Fibroblast of lung (primary cell): ENCODE measurements at regions not wholly inside any gene's neighbourhood (a gene's known extent, or its start where the extent isn't known, plus 50 kb on each side); places are given as distances from the start of the nearest gene placed in this dataset.

Source experiments
- DNase-seq, 2 donors: peaks; one replicate each; pipeline versions ENCODE4 v3.0.0 to v3.0.0-alpha.2; 2010; ENCODE audit warnings: low read depth in 2 of 2
- H2AFZ ChIP-seq: 2 replicates; pipeline ENCODE4 v1.5.1; 2012; ENCODE audit warnings: low read length, control low read depth, inconsistent platforms
- H3K27ac ChIP-seq: 2 replicates; pipeline ENCODE4 v1.5.1; 2011; ENCODE audit warnings: low read length, control low read depth; ENCODE audit not compliant: insufficient read depth
- H3K27me3 ChIP-seq: 2 replicates; pipeline ENCODE4 v1.5.1; 2011; ENCODE audit warnings: mild to moderate bottlenecking, low read length; ENCODE audit not compliant: control insufficient read depth, insufficient read depth
- H3K36me3 ChIP-seq: 2 replicates; pipeline ENCODE4 v1.5.1; 2011; ENCODE audit warnings: low read length; ENCODE audit not compliant: control insufficient read depth, insufficient read depth
- H3K4me1 ChIP-seq: 2 replicates; pipeline ENCODE4 v1.5.1; 2011; ENCODE audit warnings: low read length; ENCODE audit not compliant: control insufficient read depth, insufficient read depth; ENCODE audit errors: extremely low read depth
- H3K4me2 ChIP-seq: 2 replicates; pipeline ENCODE4 v1.5.1; 2011; ENCODE audit warnings: low read length, control low read depth; ENCODE audit not compliant: insufficient read depth; ENCODE audit errors: extremely low read depth
- H3K4me3 ChIP-seq, 4 experiments: fragments of 200-600 bp in 1 of 4; sonication (generic) in 1 of 4; replicated peaks in 1 of 4; 2 replicates each; pipeline ENCODE4 v1.5.1; 2011 to 2016; ENCODE audit warnings: low read length in 4 of 4, low read depth in 3 of 4, mild to moderate bottlenecking in 3 of 4, control low read depth in 2 of 4, inconsistent platforms in 1 of 4, mixed read lengths in 1 of 4; ENCODE audit not compliant: insufficient read depth in 1 of 4; ENCODE audit errors: control extremely low read depth in 1 of 4
- H3K79me2 ChIP-seq: 2 replicates; pipeline ENCODE4 v1.5.1; 2012; ENCODE audit warnings: mild to moderate bottlenecking, low read length, inconsistent platforms; ENCODE audit not compliant: control insufficient read depth, insufficient read depth
- H3K9ac ChIP-seq: 2 replicates; pipeline ENCODE4 v1.5.1; 2011; ENCODE audit warnings: mild to moderate bottlenecking, low read length, control low read depth; ENCODE audit not compliant: insufficient read depth
- H3K9me3 ChIP-seq: 2 replicates; pipeline ENCODE4 v1.5.1; 2012; ENCODE audit warnings: low read depth, low read length; ENCODE audit not compliant: control insufficient read depth, insufficient read depth
- H4K20me1 ChIP-seq: 2 replicates; pipeline ENCODE4 v1.5.1; 2011; ENCODE audit warnings: low read length; ENCODE audit not compliant: control insufficient read depth, insufficient read depth; ENCODE audit errors: extremely low read depth
- EZH2 ChIP-seq: IDR thresholded peaks from 2 replicates; pipeline ENCODE4 v1.5.1; 2012; ENCODE audit warnings: low read length, control low read depth, mild to moderate bottlenecking; ENCODE audit errors: missing control alignments
- TF ChIP-seq, protein P1 (sequence below), 2 donors: IDR thresholded peaks in 1 of 2; conservative IDR thresholded peaks in 1 of 2; 1 replicate in 1 of 2; 2 replicates in 1 of 2; pipeline ENCODE4 v1.5.1; 2011 to 2012; ENCODE audit warnings: low read length in 2 of 2, control low read depth in 1 of 2, inconsistent platforms in 1 of 2, low read depth in 1 of 2, mild to moderate bottlenecking in 1 of 2

DNA sequence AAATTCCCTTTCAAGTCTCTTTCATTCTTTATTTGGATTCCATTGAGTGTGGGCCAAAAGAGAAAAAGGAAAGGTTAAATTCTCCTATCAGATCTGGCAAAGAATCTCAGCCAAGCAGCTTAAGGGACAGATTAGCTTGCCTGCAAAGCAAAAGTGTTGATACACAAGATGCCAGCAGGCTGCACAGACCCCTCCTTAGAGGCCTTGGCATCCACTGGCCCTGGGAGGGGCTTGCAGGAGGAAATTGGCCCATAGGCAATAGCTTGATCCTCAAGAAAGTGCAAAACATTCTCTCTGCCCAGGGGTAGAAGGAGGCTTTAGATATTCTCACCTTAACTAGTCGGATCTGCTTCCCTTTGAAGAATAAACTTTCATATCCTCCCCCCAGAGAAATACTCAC is 300.4 kb upstream of the CPEB2 start:
- Histone ChIP-seq H3K36me3 (no peaks in the 10 kb centered on the region), H3K4me3 (no peak overlapping the region), H3K27me3 (no peaks in the 10 kb centered on the region), H3K9ac (no peak overlapping the region), H3K4me2 (no peak overlapping the region), H3K79me2 (no peaks in the 10 kb centered on the region), H3K27ac (no peak overlapping the region), H3K4me1 (no peaks in the 10 kb centered on the region), H4K20me1 (no peaks in the 10 kb centered on the region), H2AFZ (no peak overlapping the region), H3K9me3 (no peaks in the 10 kb centered on the region)
- TF ChIP-seq, protein P1, sequence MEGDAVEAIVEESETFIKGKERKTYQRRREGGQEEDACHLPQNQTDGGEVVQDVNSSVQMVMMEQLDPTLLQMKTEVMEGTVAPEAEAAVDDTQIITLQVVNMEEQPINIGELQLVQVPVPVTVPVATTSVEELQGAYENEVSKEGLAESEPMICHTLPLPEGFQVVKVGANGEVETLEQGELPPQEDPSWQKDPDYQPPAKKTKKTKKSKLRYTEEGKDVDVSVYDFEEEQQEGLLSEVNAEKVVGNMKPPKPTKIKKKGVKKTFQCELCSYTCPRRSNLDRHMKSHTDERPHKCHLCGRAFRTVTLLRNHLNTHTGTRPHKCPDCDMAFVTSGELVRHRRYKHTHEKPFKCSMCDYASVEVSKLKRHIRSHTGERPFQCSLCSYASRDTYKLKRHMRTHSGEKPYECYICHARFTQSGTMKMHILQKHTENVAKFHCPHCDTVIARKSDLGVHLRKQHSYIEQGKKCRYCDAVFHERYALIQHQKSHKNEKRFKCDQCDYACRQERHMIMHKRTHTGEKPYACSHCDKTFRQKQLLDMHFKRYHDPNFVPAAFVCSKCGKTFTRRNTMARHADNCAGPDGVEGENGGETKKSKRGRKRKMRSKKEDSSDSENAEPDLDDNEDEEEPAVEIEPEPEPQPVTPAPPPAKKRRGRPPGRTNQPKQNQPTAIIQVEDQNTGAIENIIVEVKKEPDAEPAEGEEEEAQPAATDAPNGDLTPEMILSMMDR (conservative IDR thresholded peaks at IDR 0.05 in 1 of 2, IDR thresholded peaks at IDR 0.05 in 1 of 2; ENCODE audit: low read depth in 1 of 2, low read length in 2 of 2), result no peak
- no peak for TF ChIP-seq EZH2
- no peak for DNase-seq

DNA sequence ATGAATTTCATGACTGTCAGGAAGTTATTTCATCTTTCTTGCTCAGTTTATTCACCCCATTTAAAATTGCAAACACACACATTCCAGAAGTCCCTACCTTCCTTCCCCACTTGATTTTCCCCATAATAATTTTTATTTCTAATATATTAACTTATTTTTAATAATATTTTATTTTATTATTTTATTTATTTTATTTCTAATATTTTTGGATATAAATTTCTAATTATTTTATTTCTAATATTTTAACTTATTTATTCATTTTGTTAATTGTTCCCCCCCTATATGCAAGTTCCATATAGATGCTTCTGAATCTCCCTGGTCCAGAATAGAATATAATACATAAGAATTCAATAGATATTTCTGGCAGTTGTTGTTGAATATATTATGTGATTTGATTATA is 293.7 kb upstream of the CPEB2 start:
- Histone ChIP-seq H3K27ac (no peak overlapping the region), H3K79me2 (no peaks in the 10 kb centered on the region), H3K27me3 (no peaks in the 10 kb centered on the region), H3K4me3 (no peak overlapping the region), H3K9me3 (no peaks in the 10 kb centered on the region), H3K9ac (no peak overlapping the region), H3K4me2 (no peak overlapping the region), H3K36me3 (no peaks in the 10 kb centered on the region), H4K20me1 (no peaks in the 10 kb centered on the region), H3K4me1 (no peaks in the 10 kb centered on the region), H2AFZ (no peak overlapping the region)
- no peak for DNase-seq
- no peak for TF ChIP-seq EZH2
- TF ChIP-seq, protein P1 (conservative IDR thresholded peaks at IDR 0.05 in 1 of 2, IDR thresholded peaks at IDR 0.05 in 1 of 2; ENCODE audit: low read depth in 1 of 2, low read length in 2 of 2), result no peak

DNA sequence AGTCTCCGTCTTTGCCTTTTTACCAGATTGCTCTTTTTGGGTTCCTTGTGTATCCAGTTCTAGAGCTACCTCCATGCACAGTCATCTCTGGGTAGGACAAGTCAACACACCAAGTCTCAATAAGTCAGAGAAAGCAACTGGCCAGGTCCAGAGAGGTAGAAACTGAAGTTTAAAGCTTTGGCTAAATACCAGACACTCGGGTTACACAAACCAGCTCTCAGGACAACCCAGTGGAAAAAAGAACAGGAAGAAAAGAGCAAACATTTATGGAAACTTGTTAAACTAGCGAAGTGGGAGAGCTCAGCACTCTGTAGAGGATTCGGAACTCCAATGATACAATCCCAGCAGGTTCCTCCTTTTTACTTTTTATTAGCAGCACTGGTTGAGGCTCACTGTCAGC is 291.0 kb upstream of the CPEB2 start:
- Histone ChIP-seq H4K20me1 (no peaks in the 10 kb centered on the region), H3K4me3 (no peak overlapping the region), H3K4me2 (no peak overlapping the region), H2AFZ (no peak overlapping the region), H3K9me3 (no peaks in the 10 kb centered on the region), H3K27ac (no peak overlapping the region), H3K36me3 (no peaks in the 10 kb centered on the region), H3K79me2 (no peaks in the 10 kb centered on the region), H3K9ac (no peak overlapping the region), H3K27me3 (no peaks in the 10 kb centered on the region), H3K4me1 (no peaks in the 10 kb centered on the region)
- TF ChIP-seq, protein P1 (conservative IDR thresholded peaks at IDR 0.05 in 1 of 2, IDR thresholded peaks at IDR 0.05 in 1 of 2; ENCODE audit: low read depth in 1 of 2, low read length in 2 of 2), result no peak
- no peak for TF ChIP-seq EZH2
- no peak for DNase-seq
